ENCODE measurements at regions not wholly inside any gene's neighbourhood (a gene's known extent, or its start where the extent isn't known, plus 50 kb on each side); places are given as distances from the start of the nearest gene placed in this dataset.

DNA sequence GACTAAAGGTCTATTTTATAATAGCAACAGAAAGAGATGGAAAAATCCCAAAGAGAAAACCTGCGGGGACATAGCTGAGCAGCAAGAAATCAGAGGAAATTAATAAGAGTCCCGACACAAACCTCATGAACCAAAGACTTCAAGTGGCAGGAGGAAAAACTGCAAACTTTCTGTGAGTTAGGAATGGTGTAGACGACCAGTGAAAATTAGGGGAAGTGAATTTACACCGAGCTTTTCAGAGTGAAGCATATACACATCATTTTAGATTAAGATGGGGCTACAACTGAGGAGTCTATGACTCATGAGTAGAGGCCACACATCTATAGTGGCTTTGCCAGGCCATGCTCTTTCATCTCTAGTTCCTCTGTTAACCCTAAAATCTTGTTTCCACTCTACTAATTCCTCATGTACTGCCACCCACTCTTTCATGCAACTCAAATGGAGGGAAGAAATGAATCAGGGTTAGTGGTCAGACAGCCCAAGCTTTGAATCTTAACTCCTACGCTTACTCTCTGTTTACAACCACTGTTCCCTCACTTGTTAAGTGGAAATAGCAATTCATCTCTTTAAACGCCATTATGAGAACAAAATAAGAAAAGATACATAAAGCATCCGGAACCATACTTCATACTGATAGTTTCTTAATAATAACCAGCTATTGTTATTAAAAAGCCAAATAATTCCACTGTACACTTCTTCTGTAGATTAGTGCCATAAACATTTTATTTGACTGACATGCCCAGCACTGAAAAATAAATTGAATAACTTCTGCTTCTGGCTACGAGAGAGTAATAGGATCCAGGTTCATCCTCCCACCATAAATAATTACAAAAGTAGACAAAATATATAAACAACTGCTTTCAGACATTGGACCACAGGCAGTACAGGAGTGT, 219.3 kb downstream of the RMST start:
- TF ChIP-seq CTCF (IDR thresholded peaks at IDR 0.05; ENCODE audit: poor library complexity, severe bottlenecking) (no peak), MXI1 (conservative IDR thresholded peaks at IDR 0.05; ENCODE audit: poor library complexity, severe bottlenecking) (no peak), POLR2AphosphoS5 (IDR thresholded peaks at IDR 0.05) (no peak), RAD21 (conservative IDR thresholded peaks at IDR 0.05) (no peak), EP300 (conservative IDR thresholded peaks at IDR 0.05; ENCODE audit: poor library complexity, severe bottlenecking) (no peak), EZH2 (IDR thresholded peaks at IDR 0.05; ENCODE audit: borderline replicate concordance, insufficient read depth, low read length, poor library complexity, severe bottlenecking) (no peak)
- TF ChIP-seq, protein P1, sequence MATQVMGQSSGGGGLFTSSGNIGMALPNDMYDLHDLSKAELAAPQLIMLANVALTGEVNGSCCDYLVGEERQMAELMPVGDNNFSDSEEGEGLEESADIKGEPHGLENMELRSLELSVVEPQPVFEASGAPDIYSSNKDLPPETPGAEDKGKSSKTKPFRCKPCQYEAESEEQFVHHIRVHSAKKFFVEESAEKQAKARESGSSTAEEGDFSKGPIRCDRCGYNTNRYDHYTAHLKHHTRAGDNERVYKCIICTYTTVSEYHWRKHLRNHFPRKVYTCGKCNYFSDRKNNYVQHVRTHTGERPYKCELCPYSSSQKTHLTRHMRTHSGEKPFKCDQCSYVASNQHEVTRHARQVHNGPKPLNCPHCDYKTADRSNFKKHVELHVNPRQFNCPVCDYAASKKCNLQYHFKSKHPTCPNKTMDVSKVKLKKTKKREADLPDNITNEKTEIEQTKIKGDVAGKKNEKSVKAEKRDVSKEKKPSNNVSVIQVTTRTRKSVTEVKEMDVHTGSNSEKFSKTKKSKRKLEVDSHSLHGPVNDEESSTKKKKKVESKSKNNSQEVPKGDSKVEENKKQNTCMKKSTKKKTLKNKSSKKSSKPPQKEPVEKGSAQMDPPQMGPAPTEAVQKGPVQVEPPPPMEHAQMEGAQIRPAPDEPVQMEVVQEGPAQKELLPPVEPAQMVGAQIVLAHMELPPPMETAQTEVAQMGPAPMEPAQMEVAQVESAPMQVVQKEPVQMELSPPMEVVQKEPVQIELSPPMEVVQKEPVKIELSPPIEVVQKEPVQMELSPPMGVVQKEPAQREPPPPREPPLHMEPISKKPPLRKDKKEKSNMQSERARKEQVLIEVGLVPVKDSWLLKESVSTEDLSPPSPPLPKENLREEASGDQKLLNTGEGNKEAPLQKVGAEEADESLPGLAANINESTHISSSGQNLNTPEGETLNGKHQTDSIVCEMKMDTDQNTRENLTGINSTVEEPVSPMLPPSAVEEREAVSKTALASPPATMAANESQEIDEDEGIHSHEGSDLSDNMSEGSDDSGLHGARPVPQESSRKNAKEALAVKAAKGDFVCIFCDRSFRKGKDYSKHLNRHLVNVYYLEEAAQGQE (IDR thresholded peaks at IDR 0.05; ENCODE audit: borderline replicate concordance), result no peak

All from neural cell (in vitro differentiated cells).